Activated CD4-positive, alpha-beta T cell treated with anti-CD3 and anti-CD28 coated beads, Interleukin-2, amount 10 ng/mL, durations not matched to agents 7 days and 5 days (primary cell): ENCODE measurements at regions not wholly inside any gene's neighbourhood (a gene's known extent, or its start where the extent isn't known, plus 50 kb on each side); places are given as distances from the start of the nearest gene placed in this dataset.
A peak's percentile ranks its signal among the peaks of the same experiment; 100 is the strongest.
"Not testable (repeated sequence)": the region's sequence is repeated elsewhere in the genome, so short reads cannot be mapped to it uniquely, and the experiment has no call there.

Source experiments
- CTCF ChIA-PET: fragments of 350-600 bp; sonication (Branson Sonifier 250); formaldehyde crosslinking; loops from one replicate; lab custom pipeline; 2021; ENCODE audit warnings: antibody characterized with exemption; lab: Charles Lee
- POLR2A ChIA-PET: fragments of 350-600 bp; sonication (Branson Sonifier 250); formaldehyde crosslinking; loops from one replicate; lab custom pipeline; 2021; ENCODE audit warnings: antibody characterized with exemption; lab: Charles Lee
- DNase-seq: peaks from one replicate; pipeline ENCODE4 v3.0.0-alpha.2; 2020
- H3K27ac Mint-ChIP-seq: one replicate; pipeline ENCODE4 v1.8.0; 2021; ENCODE audit warnings: mild to moderate bottlenecking, moderate library complexity, mixed read lengths
- H3K27me3 Mint-ChIP-seq: one replicate; pipeline ENCODE4 v1.8.0; 2021; ENCODE audit warnings: mixed read lengths
- H3K36me3 Mint-ChIP-seq: one replicate; pipeline ENCODE4 v1.8.0; 2021; ENCODE audit warnings: low read depth, mixed read lengths
- H3K4me1 Mint-ChIP-seq: one replicate; pipeline ENCODE4 v1.8.0; 2021; ENCODE audit warnings: mixed read lengths
- H3K4me3 Mint-ChIP-seq: one replicate; pipeline ENCODE4 v1.8.0; 2021; ENCODE audit warnings: mild to moderate bottlenecking, moderate library complexity, mixed read lengths
- H3K9me3 Mint-ChIP-seq: one replicate; pipeline ENCODE4 v1.8.0; 2021; ENCODE audit warnings: mixed read lengths

DNA sequence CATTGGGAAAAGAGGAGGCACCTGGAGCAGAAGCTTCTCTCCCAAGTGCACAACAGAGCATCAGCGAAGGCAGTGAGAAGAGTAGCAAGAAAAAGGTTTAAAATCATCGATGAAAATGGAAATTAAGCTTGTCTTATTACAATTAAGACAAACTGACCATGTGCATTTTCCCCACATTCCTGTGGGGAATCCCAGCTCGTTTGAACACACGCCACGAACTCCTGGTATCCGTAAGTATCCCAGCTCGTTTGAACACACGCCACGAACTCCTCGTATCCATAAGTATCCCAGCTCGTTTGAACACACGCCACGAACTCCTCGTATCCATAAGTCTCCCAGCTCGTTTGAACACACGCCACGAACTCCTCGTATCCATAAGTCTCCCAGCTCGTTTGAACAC, 67.7 kb upstream of the METRNL start:
- H3K27ac Mint-ChIP-seq, H3K27me3 Mint-ChIP-seq, DNase-seq, H3K4me3 Mint-ChIP-seq, H3K36me3 Mint-ChIP-seq, H3K4me1 Mint-ChIP-seq, POLR2A ChIA-PET, H3K9me3 Mint-ChIP-seq: not testable (repeated sequence)
- CTCF ChIA-PET: interaction anchor here (1.2 kb wide), 1 partner anchor 24 kb away, joined by 3 read pairs; no protein-coding TSS in a partner anchor

DNA sequence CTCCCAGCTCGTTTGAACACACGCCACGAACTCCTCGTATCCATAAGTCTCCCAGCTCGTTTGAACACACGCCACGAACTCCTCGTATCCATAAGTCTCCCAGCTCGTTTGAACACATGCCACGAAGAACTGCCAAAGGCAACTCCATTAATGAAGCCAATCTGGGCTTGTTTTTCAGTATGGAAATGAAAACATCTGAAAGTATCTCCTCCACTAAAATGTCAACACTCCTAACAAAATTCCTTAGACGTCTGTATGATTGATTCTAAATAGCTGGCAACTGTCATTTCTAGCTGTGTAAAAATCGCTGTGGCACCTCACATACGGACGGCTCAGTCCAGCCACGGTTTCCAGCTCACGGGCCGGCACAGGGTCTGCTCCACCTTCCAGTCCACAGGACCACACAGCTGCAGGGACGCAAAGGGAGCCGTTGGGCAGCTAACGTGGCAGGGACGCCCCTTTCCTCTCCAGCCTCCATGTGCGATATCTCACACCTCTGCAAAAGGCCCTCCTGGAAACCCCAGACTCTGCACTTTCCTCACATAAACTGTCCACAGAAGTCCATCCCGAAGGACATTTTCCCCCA, 67.1 kb upstream of the METRNL start:
- POLR2A ChIA-PET: no interaction called here
- no peaks in the 10 kb centered on the region for H3K36me3 Mint-ChIP-seq
- no peak overlapping the region for H3K27ac Mint-ChIP-seq
- no peaks in the 10 kb centered on the region for H3K27me3 Mint-ChIP-seq
- H3K9me3 Mint-ChIP-seq: no peaks in the 10 kb centered on the region
- no peak for DNase-seq
- H3K4me1 Mint-ChIP-seq: no peaks in the 10 kb centered on the region
- no peak overlapping the region for H3K4me3 Mint-ChIP-seq
- CTCF ChIA-PET: interaction anchor here (1.2 kb wide), 1 partner anchor 23 kb away, joined by 3 read pairs; no protein-coding TSS in a partner anchor

DNA sequence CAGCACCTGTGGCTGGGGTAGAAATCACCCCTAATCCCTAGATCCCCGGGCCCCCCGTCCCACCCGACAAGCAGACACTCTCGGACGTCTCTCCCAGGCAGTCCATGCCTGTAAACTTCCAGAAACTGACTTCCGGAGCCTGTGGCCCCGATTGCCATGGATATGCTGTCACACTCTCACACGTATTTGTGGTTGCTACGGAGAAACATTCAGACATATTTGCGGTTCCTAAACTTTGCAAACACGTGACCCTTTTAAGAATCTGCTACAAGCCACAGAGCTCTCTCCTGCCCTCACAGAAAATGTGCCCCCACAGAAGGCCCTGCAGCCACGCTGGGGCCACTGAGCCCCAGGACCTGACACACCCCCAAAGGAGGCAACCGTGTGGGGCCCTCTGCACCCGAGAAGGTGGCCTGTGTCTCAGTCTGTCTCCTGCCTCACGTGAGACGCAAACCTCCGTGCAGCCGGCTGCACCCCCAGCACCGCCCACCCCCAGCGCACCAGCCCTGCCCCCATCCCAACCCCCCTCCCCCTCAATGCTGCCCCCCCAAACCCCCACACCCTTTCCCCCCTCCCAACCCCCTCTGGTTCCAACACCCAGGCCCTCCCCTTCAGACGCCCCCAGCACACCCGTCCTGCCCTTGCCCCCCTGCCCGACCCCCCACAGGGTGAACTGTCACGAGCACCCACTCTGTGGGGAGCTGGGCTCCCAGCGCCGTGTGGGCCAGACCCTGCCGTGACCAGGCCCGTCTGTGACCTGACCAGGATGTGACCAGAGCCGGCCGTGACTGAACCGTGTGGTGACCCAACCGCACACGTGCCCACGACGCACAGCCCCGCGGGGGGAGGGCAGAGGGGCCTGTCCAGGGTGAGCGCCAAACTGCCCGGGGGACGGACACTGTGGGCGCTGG, 66.3 kb upstream of the METRNL start:
- Mint-ChIP-seq H3K27me3 (no peaks in the 10 kb centered on the region), H3K9me3 (no peaks in the 10 kb centered on the region), H3K4me3 (no peak overlapping the region), H3K27ac (no peak overlapping the region), H3K4me1 (no peaks in the 10 kb centered on the region), H3K36me3 (no peaks in the 10 kb centered on the region)
- ChIA-PET POLR2A (no interaction called here), CTCF (no interaction called here)
- no peak for DNase-seq

- Mint-ChIP-seq H3K27ac (no peak overlapping the region), H3K9me3 (no peaks in the 10 kb centered on the region), H3K36me3 (no peaks in the 10 kb centered on the region), H3K4me1 (no peaks in the 10 kb centered on the region), H3K27me3 (no peaks in the 10 kb centered on the region), H3K4me3 (no peak overlapping the region)
- ChIA-PET CTCF (no interaction called here), POLR2A (no interaction called here)
- DNase-seq: no peak
These were observed 65.7 kb upstream of the METRNL start for GRCh38 chr17:83013779-83014117.

GRCh38 chr17:83014297-83014696, 65.1 kb upstream of the METRNL start:
- no peaks in the 10 kb centered on the region for H3K36me3 Mint-ChIP-seq
- POLR2A ChIA-PET: no interaction called here
- DNase-seq: no peak
- H3K9me3 Mint-ChIP-seq: no peaks in the 10 kb centered on the region
- no peak overlapping the region for H3K4me3 Mint-ChIP-seq
- H3K4me1 Mint-ChIP-seq: no peaks in the 10 kb centered on the region
- CTCF ChIA-PET: no interaction called here
- H3K27me3 Mint-ChIP-seq: no peaks in the 10 kb centered on the region
- H3K27ac Mint-ChIP-seq: no peak overlapping the region

- H3K9me3 Mint-ChIP-seq: no peaks in the 10 kb centered on the region
- H3K27me3 Mint-ChIP-seq: no peaks in the 10 kb centered on the region
- no peaks in the 10 kb centered on the region for H3K4me1 Mint-ChIP-seq
- no peak for DNase-seq
- H3K36me3 Mint-ChIP-seq: no peaks in the 10 kb centered on the region
- H3K27ac Mint-ChIP-seq: no peak overlapping the region
- ChIA-PET POLR2A (no interaction called here), CTCF (no interaction called here)
- H3K4me3 Mint-ChIP-seq: no peak overlapping the region
These were observed 64.2 kb upstream of the METRNL start for GRCh38 chr17:83014940-83015910.

DNA sequence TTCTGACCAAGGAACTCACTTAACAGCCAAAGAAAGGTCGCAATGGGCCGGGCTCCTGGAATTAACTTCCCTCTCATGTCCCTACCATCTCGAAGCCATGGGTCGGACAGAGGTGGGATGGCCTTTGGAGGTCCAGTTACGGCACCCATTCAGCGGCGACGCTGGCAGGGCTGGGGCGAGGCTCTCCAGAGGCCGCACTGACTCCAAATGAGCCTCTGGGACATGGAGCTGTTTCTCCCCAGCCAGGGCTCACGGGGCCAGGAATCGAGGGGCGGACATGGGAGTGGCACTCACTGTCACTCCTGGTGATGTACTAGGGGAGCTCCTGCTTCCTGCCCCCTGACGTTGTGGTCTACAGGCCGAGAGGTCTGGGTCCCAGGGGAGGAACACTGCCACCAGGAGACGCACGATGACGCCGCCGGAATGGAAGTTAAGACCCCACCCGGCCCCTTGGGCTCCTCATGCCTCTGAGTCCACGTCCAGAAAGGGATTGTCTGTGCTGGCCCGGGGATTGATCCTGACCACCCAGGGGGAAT, 60.7 kb upstream of the METRNL start:
- no peak overlapping the region for H3K4me3 Mint-ChIP-seq
- CTCF ChIA-PET: interaction anchor here (0.7 kb wide), 1 partner anchor 180 kb away, joined by 3 read pairs; no protein-coding TSS in a partner anchor

DNA sequence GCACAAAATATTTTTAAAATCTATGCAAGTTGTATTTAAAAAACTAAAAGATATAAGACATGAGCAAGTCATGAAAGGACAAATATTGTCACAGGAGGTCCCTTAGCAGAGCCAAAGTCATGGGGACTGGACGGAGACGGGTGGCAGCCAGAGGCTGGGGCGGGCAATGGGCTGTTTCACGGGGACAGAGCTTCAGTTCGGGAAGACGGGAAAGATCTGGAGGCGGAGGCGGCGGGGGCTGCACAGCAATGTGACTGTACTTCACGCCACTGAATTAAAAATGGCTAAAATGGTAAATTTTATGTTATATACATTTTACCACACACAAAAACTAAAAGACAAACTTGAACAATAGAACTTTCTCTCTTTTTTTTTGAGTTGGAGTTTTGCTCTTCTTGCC, 60.0 kb upstream of the METRNL start:
- ChIA-PET POLR2A (no interaction called here), CTCF (no interaction called here)
- Mint-ChIP-seq H3K27ac (no peak overlapping the region), H3K36me3 (no peaks in the 10 kb centered on the region), H3K4me3 (no peak overlapping the region), H3K4me1 (peaks cover 10% of the 10 kb centered on the region), H3K9me3 (no peaks in the 10 kb centered on the region), H3K27me3 (no peaks in the 10 kb centered on the region)
- DNase-seq: no peak

More for the DNA sequence above, 60.7 kb upstream of the METRNL start:
- Mint-ChIP-seq H3K9me3 (no peaks in the 10 kb centered on the region), H3K27ac (no peak overlapping the region), H3K27me3 (no peaks in the 10 kb centered on the region), H3K36me3 (no peaks in the 10 kb centered on the region), H3K4me1 (peaks cover 5% of the 10 kb centered on the region)
- POLR2A ChIA-PET: no interaction called here
- DNase-seq: no peak

GRCh38 chr17:83024218-83024971, 55.0 kb upstream of the METRNL start:
- H3K27me3 Mint-ChIP-seq: no peaks in the 10 kb centered on the region
- H3K4me3 Mint-ChIP-seq: no peak overlapping the region
- no peaks in the 10 kb centered on the region for H3K36me3 Mint-ChIP-seq
- H3K9me3 Mint-ChIP-seq: no peaks in the 10 kb centered on the region
- ChIA-PET CTCF (no interaction called here), POLR2A (interaction anchor here (0.9 kb wide), 1 partner anchor 55 kb away, joined by 3 read pairs; no protein-coding TSS in a partner anchor)
- peaks cover 26% of the 10 kb centered on the region for H3K4me1 Mint-ChIP-seq
- DNase-seq: no peak
- H3K27ac Mint-ChIP-seq: peak overlapping the region; percentile 46

GRCh38 chr17:83025636-83026280, 53.7 kb upstream of the METRNL start:
- DNase-seq: no peak
- H3K4me3 Mint-ChIP-seq: no peak overlapping the region
- H3K36me3 Mint-ChIP-seq: no peaks in the 10 kb centered on the region
- ChIA-PET POLR2A (no interaction called here), CTCF (no interaction called here)
- H3K27ac Mint-ChIP-seq: no peak overlapping the region
- H3K9me3 Mint-ChIP-seq: no peaks in the 10 kb centered on the region
- H3K4me1 Mint-ChIP-seq: peaks cover 26% of the 10 kb centered on the region
- H3K27me3 Mint-ChIP-seq: no peaks in the 10 kb centered on the region

- peaks cover 26% of the 10 kb centered on the region for H3K4me1 Mint-ChIP-seq
- H3K27me3 Mint-ChIP-seq: no peaks in the 10 kb centered on the region
- no peak overlapping the region for H3K4me3 Mint-ChIP-seq
- H3K27ac Mint-ChIP-seq: no peak overlapping the region
- no peak for DNase-seq
- ChIA-PET POLR2A (no interaction called here), CTCF (no interaction called here)
- no peaks in the 10 kb centered on the region for H3K36me3 Mint-ChIP-seq
- no peaks in the 10 kb centered on the region for H3K9me3 Mint-ChIP-seq
These were observed 53.0 kb upstream of the METRNL start for GRCh38 chr17:83026311-83026811.
